Ishikawa (cell line): ENCODE measurements at regions not wholly inside any gene's neighbourhood (a gene's known extent, or its start where the extent isn't known, plus 50 kb on each side); places are given as distances from the start of the nearest gene placed in this dataset.

ENCODE experiments used
- CEBPB ChIP-seq: IDR thresholded peaks from 2 replicates; pipeline ENCODE4 v1.6.1; 2012
- CREB1 ChIP-seq: IDR thresholded peaks from 2 replicates; pipeline ENCODE4 v1.6.1; 2012; ENCODE audit warnings: low read depth
- EGR1 ChIP-seq: IDR thresholded peaks from 2 replicates; pipeline ENCODE4 v1.6.1; 2012
- EP300 ChIP-seq: IDR thresholded peaks from 2 replicates; pipeline ENCODE4 v1.6.1; 2012; ENCODE audit warnings: borderline replicate concordance
- FOXM1 ChIP-seq: IDR thresholded peaks from 2 replicates; pipeline ENCODE4 v1.6.1; 2012; ENCODE audit warnings: low read depth, borderline replicate concordance
- MAX ChIP-seq: IDR thresholded peaks from 2 replicates; pipeline ENCODE4 v1.6.1; 2012
- NFIC ChIP-seq: IDR thresholded peaks from 2 replicates; pipeline ENCODE4 v1.6.1; 2012
- RAD21 ChIP-seq: IDR thresholded peaks from 2 replicates; pipeline ENCODE4 v1.6.1; 2012; ENCODE audit warnings: low read depth
- REST ChIP-seq: IDR thresholded peaks from 2 replicates; pipeline ENCODE4 v1.6.1; 2012; ENCODE audit warnings: low read depth, mild to moderate bottlenecking
- TAF1 ChIP-seq: IDR thresholded peaks from 2 replicates; pipeline ENCODE4 v1.6.1; 2012; ENCODE audit warnings: low read depth, mild to moderate bottlenecking
- TCF12 ChIP-seq: IDR thresholded peaks from 2 replicates; pipeline ENCODE4 v1.6.1; 2012; ENCODE audit warnings: low read depth
- TEAD4 ChIP-seq: IDR thresholded peaks from 2 replicates; pipeline ENCODE4 v1.6.1; 2012
- USF1 ChIP-seq: IDR thresholded peaks from 2 replicates; pipeline ENCODE4 v1.6.1; 2012
- YY1 ChIP-seq: IDR thresholded peaks from 2 replicates; pipeline ENCODE4 v1.6.1; 2012; ENCODE audit warnings: low read depth
- ZBTB7A ChIP-seq: IDR thresholded peaks from 2 replicates; pipeline ENCODE4 v1.6.1; 2012; ENCODE audit warnings: low read depth

GRCh38 chr10:61539876-61540275, 86.7 kb upstream of the TMEM26 start:
- TF ChIP-seq RAD21 (no peak), TAF1 (no peak), TCF12 (no peak), REST (no peak), EP300 (no peak), MAX (no peak), FOXM1 (no peak), YY1 (no peak), USF1 (no peak), EGR1 (no peak), NFIC (no peak), CEBPB (no peak), CREB1 (no peak), ZBTB7A (no peak), TEAD4 (no peak)

GRCh38 chr10:61529208-61529607, 76.0 kb upstream of the TMEM26 start:
- TF ChIP-seq RAD21 (no peak), REST (no peak), TAF1 (no peak), EGR1 (no peak), TEAD4 (no peak), ZBTB7A (no peak), YY1 (no peak), EP300 (no peak), FOXM1 (no peak), NFIC (no peak), CREB1 (no peak), USF1 (no peak), TCF12 (no peak), CEBPB (no peak), MAX (no peak)

- TF ChIP-seq EP300 (no peak), FOXM1 (no peak), RAD21 (no peak), TAF1 (no peak), MAX (no peak), YY1 (no peak)
Observed at GRCh38 chr10:61503051-61503450, 49.9 kb upstream of the TMEM26 start.
